Fibroblast of lung (primary cell): ENCODE measurements at regions not wholly inside any gene's neighbourhood (a gene's known extent, or its start where the extent isn't known, plus 50 kb on each side); places are given as distances from the start of the nearest gene placed in this dataset.

Source experiments
- DNase-seq, 2 donors: peaks; one replicate each; pipeline versions ENCODE4 v3.0.0 to v3.0.0-alpha.2; 2010; ENCODE audit warnings: low read depth in 2 of 2
- H2AFZ ChIP-seq: 2 replicates; pipeline ENCODE4 v1.5.1; 2012; ENCODE audit warnings: low read length, control low read depth, inconsistent platforms
- H3K27ac ChIP-seq: 2 replicates; pipeline ENCODE4 v1.5.1; 2011; ENCODE audit warnings: low read length, control low read depth; ENCODE audit not compliant: insufficient read depth
- H3K27me3 ChIP-seq: 2 replicates; pipeline ENCODE4 v1.5.1; 2011; ENCODE audit warnings: mild to moderate bottlenecking, low read length; ENCODE audit not compliant: control insufficient read depth, insufficient read depth
- H3K36me3 ChIP-seq: 2 replicates; pipeline ENCODE4 v1.5.1; 2011; ENCODE audit warnings: low read length; ENCODE audit not compliant: control insufficient read depth, insufficient read depth
- H3K4me1 ChIP-seq: 2 replicates; pipeline ENCODE4 v1.5.1; 2011; ENCODE audit warnings: low read length; ENCODE audit not compliant: control insufficient read depth, insufficient read depth; ENCODE audit errors: extremely low read depth
- H3K4me2 ChIP-seq: 2 replicates; pipeline ENCODE4 v1.5.1; 2011; ENCODE audit warnings: low read length, control low read depth; ENCODE audit not compliant: insufficient read depth; ENCODE audit errors: extremely low read depth
- H3K4me3 ChIP-seq, 4 experiments: fragments of 200-600 bp in 1 of 4; sonication (generic) in 1 of 4; replicated peaks in 1 of 4; 2 replicates each; pipeline ENCODE4 v1.5.1; 2011 to 2016; ENCODE audit warnings: low read length in 4 of 4, low read depth in 3 of 4, mild to moderate bottlenecking in 3 of 4, control low read depth in 2 of 4, inconsistent platforms in 1 of 4, mixed read lengths in 1 of 4; ENCODE audit not compliant: insufficient read depth in 1 of 4; ENCODE audit errors: control extremely low read depth in 1 of 4
- H3K79me2 ChIP-seq: 2 replicates; pipeline ENCODE4 v1.5.1; 2012; ENCODE audit warnings: mild to moderate bottlenecking, low read length, inconsistent platforms; ENCODE audit not compliant: control insufficient read depth, insufficient read depth
- H3K9ac ChIP-seq: 2 replicates; pipeline ENCODE4 v1.5.1; 2011; ENCODE audit warnings: mild to moderate bottlenecking, low read length, control low read depth; ENCODE audit not compliant: insufficient read depth
- H3K9me3 ChIP-seq: 2 replicates; pipeline ENCODE4 v1.5.1; 2012; ENCODE audit warnings: low read depth, low read length; ENCODE audit not compliant: control insufficient read depth, insufficient read depth
- H4K20me1 ChIP-seq: 2 replicates; pipeline ENCODE4 v1.5.1; 2011; ENCODE audit warnings: low read length; ENCODE audit not compliant: control insufficient read depth, insufficient read depth; ENCODE audit errors: extremely low read depth
- EZH2 ChIP-seq: IDR thresholded peaks from 2 replicates; pipeline ENCODE4 v1.5.1; 2012; ENCODE audit warnings: low read length, control low read depth, mild to moderate bottlenecking; ENCODE audit errors: missing control alignments
- TF ChIP-seq, protein P1 (sequence below), 2 donors: IDR thresholded peaks in 1 of 2; conservative IDR thresholded peaks in 1 of 2; 1 replicate in 1 of 2; 2 replicates in 1 of 2; pipeline ENCODE4 v1.5.1; 2011 to 2012; ENCODE audit warnings: low read length in 2 of 2, control low read depth in 1 of 2, inconsistent platforms in 1 of 2, low read depth in 1 of 2, mild to moderate bottlenecking in 1 of 2

DNA sequence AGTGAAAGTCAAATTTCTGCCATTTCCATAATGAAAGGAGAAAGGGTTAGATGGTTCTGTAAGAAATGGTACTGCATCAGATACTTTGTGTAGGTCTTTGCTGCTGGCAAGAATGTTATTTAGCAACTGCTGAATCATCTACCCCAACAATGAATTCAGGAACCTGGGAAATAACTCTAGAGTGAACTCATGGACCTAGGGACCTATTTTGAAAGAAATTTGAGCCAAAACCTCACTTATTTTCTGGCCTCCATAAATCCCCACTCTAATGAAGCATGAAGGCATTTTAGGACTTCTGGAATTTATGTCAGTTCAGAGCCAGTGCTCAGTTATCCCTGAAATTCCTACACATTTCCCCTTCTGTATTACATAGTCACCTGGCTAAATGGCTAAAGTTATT lies 50.9 kb upstream of the CPNE8 start:
- no peaks in the 10 kb centered on the region for H3K4me1 ChIP-seq
- no peaks in the 10 kb centered on the region for H3K9me3 ChIP-seq
- no peaks in the 10 kb centered on the region for H3K27me3 ChIP-seq
- H3K9ac ChIP-seq: no peak overlapping the region
- H3K4me3 ChIP-seq: no peak overlapping the region
- TF ChIP-seq, protein P1, sequence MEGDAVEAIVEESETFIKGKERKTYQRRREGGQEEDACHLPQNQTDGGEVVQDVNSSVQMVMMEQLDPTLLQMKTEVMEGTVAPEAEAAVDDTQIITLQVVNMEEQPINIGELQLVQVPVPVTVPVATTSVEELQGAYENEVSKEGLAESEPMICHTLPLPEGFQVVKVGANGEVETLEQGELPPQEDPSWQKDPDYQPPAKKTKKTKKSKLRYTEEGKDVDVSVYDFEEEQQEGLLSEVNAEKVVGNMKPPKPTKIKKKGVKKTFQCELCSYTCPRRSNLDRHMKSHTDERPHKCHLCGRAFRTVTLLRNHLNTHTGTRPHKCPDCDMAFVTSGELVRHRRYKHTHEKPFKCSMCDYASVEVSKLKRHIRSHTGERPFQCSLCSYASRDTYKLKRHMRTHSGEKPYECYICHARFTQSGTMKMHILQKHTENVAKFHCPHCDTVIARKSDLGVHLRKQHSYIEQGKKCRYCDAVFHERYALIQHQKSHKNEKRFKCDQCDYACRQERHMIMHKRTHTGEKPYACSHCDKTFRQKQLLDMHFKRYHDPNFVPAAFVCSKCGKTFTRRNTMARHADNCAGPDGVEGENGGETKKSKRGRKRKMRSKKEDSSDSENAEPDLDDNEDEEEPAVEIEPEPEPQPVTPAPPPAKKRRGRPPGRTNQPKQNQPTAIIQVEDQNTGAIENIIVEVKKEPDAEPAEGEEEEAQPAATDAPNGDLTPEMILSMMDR (conservative IDR thresholded peaks at IDR 0.05 in 1 of 2, IDR thresholded peaks at IDR 0.05 in 1 of 2; ENCODE audit: low read depth in 1 of 2, low read length in 2 of 2): no peak
- no peak for TF ChIP-seq EZH2
- no peak overlapping the region for H2AFZ ChIP-seq
- DNase-seq: peak in 1 of 2 donors; percentile 87
- no peak overlapping the region for H3K4me2 ChIP-seq
- H3K79me2 ChIP-seq: no peaks in the 10 kb centered on the region
- H3K36me3 ChIP-seq: no peaks in the 10 kb centered on the region
- H4K20me1 ChIP-seq: no peaks in the 10 kb centered on the region
- H3K27ac ChIP-seq: no peak overlapping the region
